Spinal cord (tissue), 9 donors: ENCODE measurements at regions not wholly inside any gene's neighbourhood (a gene's known extent, or its start where the extent isn't known, plus 50 kb on each side); places are given as distances from the start of the nearest gene placed in this dataset.
"Not testable (repeated sequence)": the region's sequence is repeated elsewhere in the genome, so short reads cannot be mapped to it uniquely, and the experiment has no call there.

ENCODE experiments used
- DNase-seq, 6 donors: peaks; one replicate each; pipeline versions ENCODE4 v3.0.0 to v3.0.0-alpha.2; 2013 to 2015; ENCODE audit warnings: low spot score in 6 of 6, low read depth in 4 of 6
- H3K27ac ChIP-seq: one replicate; pipeline ENCODE4 v1.5.1; 2013; ENCODE audit warnings: low read depth, low read length, control low read depth
- H3K27me3 ChIP-seq: one replicate; pipeline ENCODE4 v1.6.1; 2013; ENCODE audit warnings: low read length; ENCODE audit not compliant: control insufficient read depth, insufficient read depth
- H3K36me3 ChIP-seq: one replicate; pipeline ENCODE4 v1.6.1; 2013; ENCODE audit warnings: low read length; ENCODE audit not compliant: control insufficient read depth, insufficient read depth
- H3K4me1 ChIP-seq: one replicate; pipeline ENCODE4 v1.6.1; 2013; ENCODE audit warnings: low read length; ENCODE audit not compliant: control insufficient read depth, insufficient read depth
- H3K4me3 ChIP-seq: one replicate; pipeline ENCODE4 v1.5.1; 2013; ENCODE audit warnings: low read depth, low read length, control low read depth
- H3K9me3 ChIP-seq: one replicate; pipeline ENCODE4 v1.6.1; 2013; ENCODE audit warnings: low read length; ENCODE audit not compliant: control insufficient read depth, insufficient read depth
- whole genome bisulfite sequencing: methylation state at CpG from one replicate; pipeline ENCODE4 v1.1.5; 2013; ENCODE audit warnings: missing lambda C conversion rate; ENCODE audit not compliant: insufficient coverage; 5-methylcytosine and 5-hydroxymethylcytosine counted together
- donor health status: healthy.

GRCh38 chr9:7433508-7434292, 365.9 kb downstream of the DMAC1 start:
- H3K27ac ChIP-seq, result no peak overlapping the region
- no peaks in the 10 kb centered on the region for H3K36me3 ChIP-seq
- H3K4me3 ChIP-seq, result no peak overlapping the region
- no peak for DNase-seq
- H3K27me3 ChIP-seq, result no peaks in the 10 kb centered on the region
- WGBS, result 98% methylated on average over 3 of the region's 3 CpGs
- peaks cover 1% of the 10 kb centered on the region for H3K9me3 ChIP-seq
- no peaks in the 10 kb centered on the region for H3K4me1 ChIP-seq

GRCh38 chr9:7432989-7433388, 366.6 kb downstream of the DMAC1 start:
- H3K27ac ChIP-seq, result no peak overlapping the region
- DNase-seq, result no peak
- WGBS, result 100% methylated on average over 2 of the region's 2 CpGs
- no peaks in the 10 kb centered on the region for H3K4me1 ChIP-seq
- H3K4me3 ChIP-seq, result no peak overlapping the region
- no peaks in the 10 kb centered on the region for H3K36me3 ChIP-seq
- peaks cover 1% of the 10 kb centered on the region for H3K9me3 ChIP-seq
- no peaks in the 10 kb centered on the region for H3K27me3 ChIP-seq

- not testable (repeated sequence) for H3K9me3 ChIP-seq, DNase-seq, H3K27me3 ChIP-seq, H3K4me1 ChIP-seq, H3K4me3 ChIP-seq, H3K36me3 ChIP-seq, H3K27ac ChIP-seq
- WGBS, result 100% methylated on average over 1 of the region's 1 CpG
Measured at GRCh38 chr9:7417397-7417796, 382.2 kb downstream of the DMAC1 start.

GRCh38 chr9:7415836-7416235, 383.7 kb downstream of the DMAC1 start:
- Histone ChIP-seq H3K27ac (no peak overlapping the region), H3K4me3 (no peak overlapping the region), H3K36me3 (no peaks in the 10 kb centered on the region), H3K4me1 (no peaks in the 10 kb centered on the region), H3K9me3 (peaks cover 3% of the 10 kb centered on the region), H3K27me3 (no peaks in the 10 kb centered on the region)
- WGBS, result no CpG with 5 or more reads among the region's 1 CpG
- no peak for DNase-seq

GRCh38 chr9:7408845-7409244, 390.7 kb downstream of the DMAC1 start:
- no peak overlapping the region for H3K4me3 ChIP-seq
- DNase-seq, result no peak
- no peaks in the 10 kb centered on the region for H3K4me1 ChIP-seq
- no peaks in the 10 kb centered on the region for H3K27me3 ChIP-seq
- H3K27ac ChIP-seq, result no peak overlapping the region
- no CpG with 5 or more reads among the region's 4 CpGs for WGBS
- H3K36me3 ChIP-seq, result no peaks in the 10 kb centered on the region
- H3K9me3 ChIP-seq, result peaks cover 3% of the 10 kb centered on the region

- Histone ChIP-seq H3K27me3 (no peaks in the 10 kb centered on the region), H3K27ac (no peak overlapping the region), H3K36me3 (no peaks in the 10 kb centered on the region), H3K9me3 (peaks cover 2% of the 10 kb centered on the region), H3K4me3 (no peak overlapping the region), H3K4me1 (no peaks in the 10 kb centered on the region)
- no CpG with 5 or more reads among the region's 3 CpGs for WGBS
- DNase-seq, result no peak
Measured at GRCh38 chr9:7407246-7407645, 392.3 kb downstream of the DMAC1 start.

GRCh38 chr9:7405924-7406604, 393.5 kb downstream of the DMAC1 start:
- no peak for DNase-seq
- Histone ChIP-seq H3K27ac (no peak overlapping the region), H3K27me3 (no peaks in the 10 kb centered on the region), H3K36me3 (no peaks in the 10 kb centered on the region), H3K4me3 (no peak overlapping the region), H3K4me1 (peaks cover 5% of the 10 kb centered on the region), H3K9me3 (no peaks in the 10 kb centered on the region)
- no CpG with 5 or more reads among the region's 4 CpGs for WGBS

GRCh38 chr9:7403839-7404487, 395.6 kb downstream of the DMAC1 start:
- no peaks in the 10 kb centered on the region for H3K36me3 ChIP-seq

GRCh38 chr9:7403028-7403389, 396.6 kb downstream of the DMAC1 start:
- no peaks in the 10 kb centered on the region for H3K27me3 ChIP-seq
- no peaks in the 10 kb centered on the region for H3K36me3 ChIP-seq
- peaks cover 5% of the 10 kb centered on the region for H3K4me1 ChIP-seq
- no peak overlapping the region for H3K27ac ChIP-seq
- DNase-seq, result no peak
- H3K9me3 ChIP-seq, result no peaks in the 10 kb centered on the region
- H3K4me3 ChIP-seq, result no peak overlapping the region

More at GRCh38 chr9:7403839-7404487, 395.6 kb downstream of the DMAC1 start:
- Histone ChIP-seq H3K9me3 (no peaks in the 10 kb centered on the region), H3K27me3 (no peaks in the 10 kb centered on the region), H3K27ac (no peak overlapping the region), H3K4me3 (no peak overlapping the region), H3K4me1 (peaks cover 5% of the 10 kb centered on the region)
- DNase-seq, result peak in 1 of 6 donors; percentile 45
- 73% methylated on average over 6 of the region's 7 CpGs for WGBS
